ENCODE measurements at regions not wholly inside any gene's neighbourhood (a gene's known extent, or its start where the extent isn't known, plus 50 kb on each side); places are given as distances from the start of the nearest gene placed in this dataset.

GRCh38 chr16:60304720-60305119, 1570.6 kb upstream of the GOT2 start:
- Histone ChIP-seq H3K4me3 (replicated peaks in 1 of 3; ENCODE audit: insufficient read depth in 1 of 3, low read depth in 2 of 3, low read length in 3 of 3) (no peak overlapping the region), H3K36me3 (replicated peaks in 1 of 2; ENCODE audit: control insufficient read depth in 1 of 2, insufficient read depth in 2 of 2, low read length in 2 of 2) (no peaks in the 10 kb centered on the region), H2AFZ (ENCODE audit: low read length) (no peak overlapping the region), H3K27me3 (ENCODE audit: control insufficient read depth in 1 of 2, insufficient read depth in 2 of 2, low read length in 2 of 2) (peaks cover 0 to 1% of the 10 kb centered on the region in 2 experiments; a peak in 1 of 5 replicates), H3K9ac (ENCODE audit: insufficient read depth, low read depth, low read length) (no peak overlapping the region), H3K4me1 (ENCODE audit: insufficient read depth, low read length) (no peaks in the 10 kb centered on the region), H3K79me2 (ENCODE audit: insufficient read depth, low read length) (no peaks in the 10 kb centered on the region), H3K9me3 (ENCODE audit: low read length) (peaks cover 92% of the 10 kb centered on the region), H4K20me1 (ENCODE audit: insufficient read depth, low read length) (no peaks in the 10 kb centered on the region), H3K27ac (ENCODE audit: extremely low read length, insufficient read depth, low read length) (no peak overlapping the region), H3K4me2 (ENCODE audit: low read depth, low read length) (no peak overlapping the region)
- TF ChIP-seq ARID4A (CRISPR knock-in tag; IDR thresholded peaks at IDR 0.05; ENCODE audit: borderline replicate concordance), result no peak
- TF ChIP-seq SMAD9 (CRISPR knock-in tag; IDR thresholded peaks at IDR 0.05), result no peak
- TF ChIP-seq TAF1 (CRISPR knock-in tag; IDR thresholded peaks at IDR 0.05), result no peak
- no peak for TF ChIP-seq SNRNP70 (IDR thresholded peaks at IDR 0.05; ENCODE audit: low read depth, low read length)
- TF ChIP-seq, protein P1, sequence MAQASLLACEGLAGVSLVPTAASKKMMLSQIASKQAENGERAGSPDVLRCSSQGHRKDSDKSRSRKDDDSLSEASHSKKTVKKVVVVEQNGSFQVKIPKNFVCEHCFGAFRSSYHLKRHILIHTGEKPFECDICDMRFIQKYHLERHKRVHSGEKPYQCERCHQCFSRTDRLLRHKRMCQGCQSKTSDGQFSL (CRISPR knock-in tag; IDR thresholded peaks at IDR 0.05), result no peak
- no peak for TF ChIP-seq LCORL (IDR thresholded peaks at IDR 0.05)
- no peak for TF ChIP-seq LCORL (CRISPR knock-in tag; IDR thresholded peaks at IDR 0.05)
- TF ChIP-seq CREB1 (IDR thresholded peaks at IDR 0.05), result no peak
- no peak for TF ChIP-seq CREB1 (CRISPR knock-in tag; IDR thresholded peaks at IDR 0.05)
- TF ChIP-seq ZKSCAN1 (IDR thresholded peaks at IDR 0.05; ENCODE audit: low read length), result no peak
- TF ChIP-seq PRMT3 (CRISPR knock-in tag; IDR thresholded peaks at IDR 0.05; ENCODE audit: borderline replicate concordance, low read depth), result no peak
- no peak for TF ChIP-seq HNRNPH1 (optimal IDR thresholded peaks at IDR 0.05; ENCODE audit: low read depth, low read length)
- no peak for TF ChIP-seq WIZ (CRISPR knock-in tag; IDR thresholded peaks at IDR 0.05)
- intact Hi-C loops (cut with micrococcal nuclease; ENCODE audit: unreplicated experiment), result no loop called here
- POLR2A ChIA-PET, result no interaction called here
- 0% methylated on average over 2 of the region's 2 CpGs for WGBS (ENCODE audit: low lambda C conversion rate)
- CTCF ChIA-PET (ENCODE audit: low intra/inter-chr PET ratio, low total read pairs), result no interaction called here
- no TSS peak for BruUV-seq (replicated peaks)
- no peak for ATAC-seq
- no peak for DNase-seq (ENCODE audit: low spot score)
- in situ Hi-C loops (cut with HindIII; ENCODE audit: extremely low pct_ligation_motif_present, low pct_unique_long_range_greater_than_20kb), result no loop called here
- FAIRE-seq, result no peak

Measured in HepG2 (cell line).